Gastrocnemius medialis (tissue), 4 donors: ENCODE measurements at regions not wholly inside any gene's neighbourhood (a gene's known extent, or its start where the extent isn't known, plus 50 kb on each side); places are given as distances from the start of the nearest gene placed in this dataset.

ENCODE experiments used
- CTCF ChIP-seq, 5 experiments: fragments of 450-650 bp in 3 of 5; fragments of 200-600 bp in 2 of 5; sonication (generic) in 2 of 5; IDR thresholded peaks in 4 of 5; conservative IDR thresholded peaks in 1 of 5; 1 replicate in 4 of 5; 2 replicates in 1 of 5; pipeline ENCODE4 v1.5.1; 2016 to 2019; ENCODE audit warnings: antibody characterized with exemption in 5 of 5, mild to moderate bottlenecking in 3 of 5, moderate library complexity in 3 of 5
- POLR2A ChIP-seq, 2 donors: fragments of 450-650 bp; IDR thresholded peaks; one replicate each; pipeline ENCODE4 v1.6.1; 2017; ENCODE audit warnings: antibody characterized with exemption in 2 of 2, mild to moderate bottlenecking in 2 of 2, moderate library complexity in 2 of 2

DNA sequence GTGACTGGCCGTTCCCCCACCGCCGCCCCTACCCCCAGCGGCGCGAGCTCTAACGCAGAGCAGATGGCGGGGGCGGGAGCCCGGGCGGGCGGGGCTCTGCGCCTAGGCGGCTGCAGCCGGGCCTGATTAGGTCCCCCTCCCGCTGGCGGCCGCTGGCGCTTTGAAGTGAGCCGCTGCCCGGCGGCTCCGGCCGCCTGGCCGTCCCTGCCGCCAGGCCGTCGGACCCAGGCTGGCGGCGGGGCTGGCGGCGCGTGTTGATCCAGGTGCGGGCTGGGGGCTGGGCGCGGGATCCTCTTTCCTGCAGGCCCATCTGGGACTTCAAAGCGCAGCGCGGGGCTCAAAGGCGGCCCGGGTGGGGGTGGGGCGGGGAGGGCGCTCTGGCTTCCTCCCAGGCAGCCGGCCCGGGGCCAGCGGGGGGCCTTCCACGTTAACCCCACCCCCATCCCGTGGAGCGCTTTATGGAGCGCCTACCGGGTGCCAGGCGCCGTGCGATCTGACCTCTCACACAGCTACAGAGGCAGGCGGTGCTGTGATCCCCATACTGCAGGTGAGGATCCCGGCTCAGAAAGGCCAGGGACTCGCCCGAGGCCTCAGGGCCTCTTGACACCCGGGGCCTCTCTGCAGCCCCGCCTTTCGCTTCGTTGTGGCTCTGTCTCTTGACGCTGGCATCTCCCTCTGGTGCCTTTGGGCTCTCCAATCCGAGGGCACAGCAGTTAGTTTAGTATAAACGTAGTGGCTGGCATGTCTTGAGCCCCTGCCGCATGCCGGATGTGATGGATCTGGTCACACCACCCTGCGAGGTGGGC lies 80.0 kb upstream of the NKD1 start:
- TF ChIP-seq CTCF (IDR thresholded peaks at IDR 0.05 in 4 of 5, conservative IDR thresholded peaks at IDR 0.05 in 1 of 5) = no peak
- TF ChIP-seq POLR2A (IDR thresholded peaks at IDR 0.05) = no peak
